Epithelial cell of esophagus (primary cell): ENCODE measurements at regions not wholly inside any gene's neighbourhood (a gene's known extent, or its start where the extent isn't known, plus 50 kb on each side); places are given as distances from the start of the nearest gene placed in this dataset.
A peak's percentile ranks its signal among the peaks of the same experiment; 100 is the strongest.

Experiments used
- DNase-seq: peaks from one replicate; pipeline ENCODE4 v3.0.0; 2010; ENCODE audit warnings: low read depth
- H3K4me3 ChIP-seq: 2 replicates; pipeline ENCODE4 v1.5.1; 2011; ENCODE audit warnings: mild to moderate bottlenecking, low read length, control low read depth
- TF ChIP-seq, protein P1 (sequence below): IDR thresholded peaks from 2 replicates; pipeline ENCODE4 v1.5.1; 2011; ENCODE audit warnings: low read depth, mild to moderate bottlenecking, low read length, control low read depth, inconsistent platforms; ENCODE audit not compliant: insufficient read depth; ENCODE audit errors: missing control alignments

DNA sequence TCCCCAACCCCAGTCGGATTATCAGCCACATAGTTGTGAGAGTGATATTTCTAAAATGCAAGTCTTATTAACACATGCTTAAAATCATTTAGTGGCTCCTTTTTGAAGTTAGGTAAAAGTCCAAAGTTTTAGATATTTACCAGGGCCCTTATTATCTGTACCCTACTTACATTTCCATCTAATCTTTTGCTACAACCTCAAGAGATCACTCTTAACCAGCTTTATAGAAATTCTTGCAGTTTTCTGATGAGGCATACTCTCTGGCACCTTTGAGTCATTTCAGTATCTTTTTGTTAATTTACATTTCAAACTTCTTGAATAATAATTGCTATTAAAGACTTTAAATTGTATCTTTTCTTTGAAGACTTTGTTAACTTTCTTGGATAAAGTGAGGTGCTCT is 453.3 kb downstream of the RFPL4B start:
- TF ChIP-seq, protein P1, sequence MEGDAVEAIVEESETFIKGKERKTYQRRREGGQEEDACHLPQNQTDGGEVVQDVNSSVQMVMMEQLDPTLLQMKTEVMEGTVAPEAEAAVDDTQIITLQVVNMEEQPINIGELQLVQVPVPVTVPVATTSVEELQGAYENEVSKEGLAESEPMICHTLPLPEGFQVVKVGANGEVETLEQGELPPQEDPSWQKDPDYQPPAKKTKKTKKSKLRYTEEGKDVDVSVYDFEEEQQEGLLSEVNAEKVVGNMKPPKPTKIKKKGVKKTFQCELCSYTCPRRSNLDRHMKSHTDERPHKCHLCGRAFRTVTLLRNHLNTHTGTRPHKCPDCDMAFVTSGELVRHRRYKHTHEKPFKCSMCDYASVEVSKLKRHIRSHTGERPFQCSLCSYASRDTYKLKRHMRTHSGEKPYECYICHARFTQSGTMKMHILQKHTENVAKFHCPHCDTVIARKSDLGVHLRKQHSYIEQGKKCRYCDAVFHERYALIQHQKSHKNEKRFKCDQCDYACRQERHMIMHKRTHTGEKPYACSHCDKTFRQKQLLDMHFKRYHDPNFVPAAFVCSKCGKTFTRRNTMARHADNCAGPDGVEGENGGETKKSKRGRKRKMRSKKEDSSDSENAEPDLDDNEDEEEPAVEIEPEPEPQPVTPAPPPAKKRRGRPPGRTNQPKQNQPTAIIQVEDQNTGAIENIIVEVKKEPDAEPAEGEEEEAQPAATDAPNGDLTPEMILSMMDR: no peak
- H3K4me3 ChIP-seq: no peak overlapping the region
- no peak for DNase-seq

DNA sequence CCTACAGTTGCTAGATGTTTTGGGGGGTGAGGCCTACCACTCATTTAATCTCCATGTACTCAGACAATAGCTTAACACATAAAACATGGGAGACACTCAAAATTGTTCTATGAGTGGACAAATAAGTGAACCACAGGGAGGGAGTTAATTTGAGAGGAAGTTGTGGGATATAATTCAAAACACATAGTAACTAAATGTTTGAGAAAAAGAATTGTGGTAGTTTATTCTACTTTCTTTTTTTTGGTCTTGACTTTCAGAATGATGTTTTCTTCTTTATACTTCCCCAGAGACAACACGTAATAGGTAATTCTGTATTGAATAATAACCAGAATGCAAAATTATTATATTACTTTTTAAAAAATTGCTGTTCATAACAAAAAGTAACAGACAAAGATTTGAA is 453.8 kb downstream of the RFPL4B start:
- no peak for DNase-seq
- no peak overlapping the region for H3K4me3 ChIP-seq
- TF ChIP-seq, protein P1: no peak

DNA sequence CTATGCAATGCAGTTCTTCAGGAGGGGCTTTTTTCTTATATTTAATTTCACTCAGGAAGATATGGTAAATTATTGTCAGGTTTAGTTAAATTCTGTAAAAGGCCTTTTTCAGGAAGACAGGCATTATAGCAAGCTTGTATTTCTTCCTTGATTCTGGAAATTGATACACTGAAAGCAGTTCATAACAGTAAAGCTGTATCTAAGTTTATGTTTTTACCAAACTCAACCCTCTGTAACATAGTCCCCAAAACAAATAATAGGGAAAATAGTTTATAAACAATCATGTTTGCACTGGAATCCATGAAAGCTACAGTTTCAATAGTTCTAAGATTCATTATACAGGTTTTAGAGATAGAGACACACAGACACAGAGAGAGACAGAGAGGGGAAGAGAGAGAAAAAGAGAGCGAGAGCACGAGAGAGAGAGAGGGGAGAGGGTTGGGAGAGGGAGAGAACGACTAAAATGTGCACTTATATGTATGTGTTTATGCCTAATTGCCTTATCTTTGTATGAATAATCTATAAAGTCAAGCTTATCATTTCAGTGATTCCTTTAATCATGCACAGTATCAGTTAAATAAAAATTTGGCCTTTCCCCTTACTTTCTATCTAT is 454.4 kb downstream of the RFPL4B start:
- DNase-seq: no peak
- H3K4me3 ChIP-seq: no peak overlapping the region
- TF ChIP-seq, protein P1: no peak

DNA sequence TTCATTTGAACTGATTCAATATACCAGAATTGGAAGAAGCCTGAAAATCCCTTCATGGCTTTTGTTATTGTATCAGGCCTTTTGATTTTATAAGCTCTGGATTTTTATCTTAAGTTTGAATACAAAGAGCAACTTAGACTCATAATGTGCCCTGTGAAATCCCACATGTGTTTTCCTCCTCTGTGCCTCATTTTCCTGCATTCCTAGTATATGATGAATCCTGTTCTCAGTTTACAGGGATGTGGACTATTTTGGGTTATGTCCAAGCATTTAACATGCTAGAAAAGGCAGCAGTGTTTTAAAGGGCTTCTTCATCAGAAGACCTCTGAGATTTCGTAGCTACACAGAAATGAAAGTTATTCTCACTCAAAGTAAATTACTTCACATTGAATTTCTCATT is 455.0 kb downstream of the RFPL4B start:
- TF ChIP-seq, protein P1: no peak
- H3K4me3 ChIP-seq: no peak overlapping the region
- peak; percentile 58 for DNase-seq

DNA sequence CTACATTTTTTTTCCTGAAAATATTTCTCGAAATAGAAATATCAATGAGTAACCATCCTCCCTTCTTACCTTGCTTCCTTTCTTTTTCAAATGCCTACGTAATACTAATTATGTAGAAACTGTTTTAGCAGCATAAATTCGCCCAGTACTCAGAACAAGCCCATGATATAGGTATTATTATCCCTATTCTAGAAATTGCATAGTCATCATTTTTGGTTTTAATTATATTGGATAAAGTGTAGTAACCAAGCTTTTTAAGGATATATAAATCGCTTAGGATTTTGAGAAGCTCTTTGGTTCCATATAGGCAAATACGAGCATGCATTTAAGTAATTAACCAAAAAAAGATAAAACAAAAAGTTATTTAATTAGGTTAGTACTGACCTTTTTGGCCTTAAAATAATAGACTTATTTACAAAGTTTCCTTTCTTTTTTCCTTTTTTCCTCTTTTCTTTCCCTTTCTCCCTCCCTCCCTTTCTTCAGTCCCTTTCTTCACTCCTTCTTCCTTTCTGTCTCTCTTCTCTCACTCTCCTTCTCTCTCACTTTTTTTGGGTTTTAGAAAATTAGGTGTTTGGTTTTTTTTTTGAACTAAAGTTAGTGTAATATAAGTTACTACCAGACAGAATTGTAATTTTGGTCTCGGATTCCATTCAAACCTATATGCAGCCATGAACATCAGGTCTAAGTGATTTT is 457.7 kb downstream of the RFPL4B start:
- DNase-seq: no peak
- H3K4me3 ChIP-seq: no peak overlapping the region
- TF ChIP-seq, protein P1: no peak

DNA sequence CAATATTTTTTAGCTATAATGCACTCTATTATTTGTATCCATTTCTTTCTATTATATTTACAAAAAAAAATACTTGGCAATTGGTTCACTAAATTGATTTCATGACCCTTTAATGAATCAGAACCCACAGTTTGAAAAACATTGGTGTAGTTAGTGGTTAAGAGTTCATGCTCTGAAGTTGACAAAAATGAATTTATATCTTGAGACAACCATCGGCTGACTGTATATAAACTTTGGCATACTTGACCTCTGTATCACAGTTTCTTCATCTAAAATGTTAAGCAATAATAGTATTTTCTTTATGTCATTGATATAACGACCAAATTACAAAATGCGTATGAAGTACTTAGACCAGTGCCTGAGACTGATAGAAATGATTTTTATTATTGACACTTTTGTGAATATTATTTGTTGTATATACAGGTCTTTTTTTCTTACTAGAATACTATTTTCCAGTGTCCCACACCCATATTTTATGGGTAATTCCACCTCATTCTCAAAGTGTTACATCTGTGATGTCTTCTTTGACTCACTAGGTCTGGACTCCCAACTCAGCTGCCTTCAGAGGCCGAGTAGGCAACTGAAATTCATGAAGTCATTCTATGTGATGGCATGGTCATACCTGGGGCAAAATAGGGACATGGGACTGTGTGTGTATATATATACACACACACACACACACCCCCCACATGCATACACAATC is 459.2 kb downstream of the RFPL4B start:
- DNase-seq: no peak
- TF ChIP-seq, protein P1: no peak
- H3K4me3 ChIP-seq: no peak overlapping the region

DNA sequence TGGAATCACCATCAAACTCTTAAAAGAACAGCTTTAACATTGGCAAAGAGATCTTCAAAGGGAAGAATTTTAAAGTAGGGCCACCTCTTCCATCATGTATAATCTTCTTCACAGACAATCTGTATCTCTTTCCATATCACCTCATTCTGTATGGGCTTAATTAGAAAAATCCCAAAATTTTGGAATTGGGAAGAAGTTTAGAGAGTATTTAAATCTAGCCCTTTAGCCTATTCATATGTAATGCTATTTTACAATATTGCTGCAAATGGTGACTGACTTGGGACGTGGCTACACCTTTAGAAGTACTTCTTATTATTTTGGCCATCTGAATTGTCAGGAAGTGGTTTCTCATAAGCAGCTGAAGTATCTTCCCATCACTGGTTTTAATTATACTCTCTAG is 474.3 kb downstream of the RFPL4B start:
- no peak for DNase-seq
- TF ChIP-seq, protein P1: no peak
- H3K4me3 ChIP-seq: no peak overlapping the region
